Activated CD8-positive, alpha-beta memory T cell treated with anti-CD3 and anti-CD28 coated beads, Interleukin-2, amount 50 U/mL, for 24 hours (primary cell): ENCODE measurements at regions not wholly inside any gene's neighbourhood (a gene's known extent, or its start where the extent isn't known, plus 50 kb on each side); places are given as distances from the start of the nearest gene placed in this dataset.

Experiments
- DNase-seq: peaks from one replicate; pipeline ENCODE4 v3.0.0-alpha.2; 2020; ENCODE audit errors: extremely low read depth

DNA sequence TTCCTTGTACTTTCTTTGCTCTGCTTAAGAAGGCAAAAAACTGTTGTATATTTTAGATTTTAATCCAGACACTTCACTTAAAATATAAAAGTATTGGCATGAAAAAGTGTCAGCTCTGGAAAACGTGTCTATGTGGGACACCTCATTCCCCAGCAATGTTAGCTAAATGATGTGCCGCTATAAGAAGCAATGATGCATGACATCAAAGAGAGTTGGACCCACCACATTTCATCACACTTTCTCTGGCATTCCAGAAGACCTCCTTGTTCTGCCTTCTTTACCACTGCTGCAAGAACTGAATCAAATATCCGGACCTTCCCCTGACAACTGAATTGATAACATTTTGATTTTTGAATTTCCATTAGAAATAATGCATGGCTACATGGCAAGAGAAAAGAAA is 242.4 kb upstream of the TANK start:
- no peak for DNase-seq

DNA sequence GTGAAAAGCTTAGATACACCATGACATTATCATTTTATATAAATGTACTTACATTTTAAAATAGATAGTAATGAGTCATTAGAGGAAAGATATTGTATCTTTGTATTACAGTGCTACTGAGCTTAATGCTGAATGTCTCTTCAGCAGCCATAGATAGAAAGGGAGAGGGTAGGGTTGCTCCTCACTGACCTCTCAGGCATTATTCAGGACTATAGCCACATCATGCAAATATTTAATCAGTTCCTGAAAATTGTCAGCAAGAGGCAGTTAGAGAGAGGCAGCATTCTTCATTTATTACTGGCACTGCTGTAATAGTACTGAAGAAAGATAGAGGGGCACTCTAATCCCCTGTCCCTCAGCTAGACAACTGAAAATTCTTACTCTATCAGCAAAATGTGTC is 242.0 kb upstream of the TANK start:
- DNase-seq: no peak

DNA sequence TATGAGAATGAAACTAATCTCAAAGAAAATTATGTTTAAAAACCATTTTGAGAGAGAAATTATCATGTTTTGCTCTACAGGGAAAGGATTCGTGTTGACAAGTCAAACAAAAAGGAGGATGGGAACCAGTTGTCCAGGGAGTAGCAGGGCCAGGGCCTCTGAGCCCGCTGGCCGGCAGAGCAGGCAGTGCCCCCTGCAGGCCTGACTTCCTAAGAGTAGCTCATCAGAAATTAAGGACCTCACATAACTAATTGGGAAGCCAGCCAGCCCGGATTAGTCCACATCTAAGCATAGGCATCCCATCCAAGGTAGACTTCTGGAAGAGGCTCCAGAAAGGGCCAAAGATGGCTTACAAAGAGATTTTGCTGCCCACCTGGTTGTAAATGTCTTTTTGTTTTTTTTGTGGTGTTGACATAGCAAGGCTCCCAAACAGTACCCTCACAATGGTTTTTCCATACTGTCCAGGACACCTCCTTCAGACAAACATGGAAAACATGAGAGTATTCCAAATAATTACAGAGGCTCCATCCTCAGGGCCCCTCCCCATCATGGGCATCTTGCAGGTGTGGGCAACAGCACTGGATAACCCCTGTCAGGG is 241.2 kb upstream of the TANK start:
- no peak for DNase-seq

DNA sequence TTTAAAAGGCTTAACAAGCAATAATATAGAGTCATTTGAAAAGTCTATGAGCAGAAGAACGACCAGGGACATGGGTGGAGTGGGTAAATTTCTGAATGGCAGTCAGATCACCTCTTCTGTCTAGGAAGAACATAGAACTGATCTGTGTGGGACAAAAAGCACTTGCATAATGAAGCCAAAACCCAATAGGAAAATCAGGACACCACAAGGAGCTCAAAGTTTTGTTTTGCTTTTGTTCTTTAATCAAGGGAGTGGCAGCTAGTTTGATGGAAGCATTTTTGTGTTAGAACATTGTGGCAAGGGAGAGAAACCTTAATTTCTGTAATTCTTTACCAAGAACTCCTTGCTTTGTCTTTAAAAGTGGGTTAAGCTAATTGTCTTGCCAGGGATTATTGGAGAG is 240.2 kb upstream of the TANK start:
- no peak for DNase-seq

- DNase-seq: no peak
Measured at GRCh38 chr2:160920791-160921303, 239.4 kb upstream of the TANK start.

DNA sequence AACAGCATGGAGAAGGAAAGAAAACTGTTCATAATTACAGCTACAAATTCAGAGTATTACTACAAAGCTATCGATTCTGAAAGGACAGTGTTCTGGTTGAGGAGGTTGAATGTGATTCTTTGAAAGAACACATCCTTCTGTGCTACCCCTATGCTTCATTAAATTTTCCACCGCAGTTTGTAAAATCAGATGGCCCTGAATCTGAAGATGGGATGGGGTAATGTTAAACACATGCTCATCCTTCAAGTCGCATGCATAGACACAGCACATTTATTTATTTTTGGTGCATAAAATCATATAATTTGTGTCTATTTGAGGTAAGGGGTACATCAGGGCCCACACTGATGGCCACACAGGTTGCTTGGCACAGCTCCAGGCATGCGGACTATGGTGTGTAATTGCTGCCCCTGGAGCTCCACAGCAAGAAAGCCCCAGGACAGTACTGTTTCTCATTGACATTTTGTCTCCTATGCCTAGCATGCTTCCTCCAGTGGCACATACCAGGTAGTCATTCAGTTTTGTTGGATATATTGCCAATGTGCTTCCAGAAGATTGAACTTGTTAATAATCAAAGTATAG is 238.8 kb upstream of the TANK start:
- DNase-seq: no peak

DNA sequence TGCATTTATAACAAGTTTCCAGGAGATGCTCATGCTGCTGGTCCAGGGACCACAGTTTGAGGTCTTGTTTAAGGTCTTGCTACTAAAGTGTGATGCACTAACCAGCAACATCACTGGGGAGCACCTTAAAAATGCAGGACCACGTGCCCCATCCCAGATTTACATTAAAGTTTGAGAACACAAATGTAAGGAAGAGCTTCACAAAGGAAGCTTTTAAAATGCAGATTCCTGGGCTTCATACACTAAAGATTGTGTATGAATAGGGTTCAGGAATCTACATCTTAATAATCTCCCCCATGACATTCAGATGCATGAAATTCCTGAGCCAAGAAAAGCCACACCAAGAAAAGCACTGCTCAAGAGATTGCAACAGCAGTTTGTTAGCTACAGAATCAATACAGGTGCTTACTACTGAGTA is 235.3 kb upstream of the TANK start:
- no peak for DNase-seq

DNA sequence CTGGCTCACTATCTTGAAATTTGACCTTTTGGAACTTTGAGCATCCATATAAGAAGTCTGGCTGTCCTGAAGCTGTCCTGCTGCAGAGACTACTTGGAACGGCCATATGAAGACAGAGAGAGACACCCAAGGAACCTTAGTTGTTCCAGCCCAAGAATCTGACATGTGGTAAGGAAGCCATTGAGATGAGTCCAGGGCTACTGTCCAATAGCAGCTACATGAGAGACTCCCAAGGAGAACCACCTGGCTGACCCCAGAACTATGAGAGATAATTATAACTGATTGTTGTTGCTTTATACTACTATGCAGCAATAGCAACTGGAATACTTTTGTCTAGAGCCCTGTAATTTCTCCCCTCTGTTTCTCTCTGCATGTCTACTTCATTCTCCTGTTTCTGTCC is 234.3 kb upstream of the TANK start:
- DNase-seq: no peak

- DNase-seq: no peak
Measured at GRCh38 chr2:160927324-160927723, 232.9 kb upstream of the TANK start.

DNA sequence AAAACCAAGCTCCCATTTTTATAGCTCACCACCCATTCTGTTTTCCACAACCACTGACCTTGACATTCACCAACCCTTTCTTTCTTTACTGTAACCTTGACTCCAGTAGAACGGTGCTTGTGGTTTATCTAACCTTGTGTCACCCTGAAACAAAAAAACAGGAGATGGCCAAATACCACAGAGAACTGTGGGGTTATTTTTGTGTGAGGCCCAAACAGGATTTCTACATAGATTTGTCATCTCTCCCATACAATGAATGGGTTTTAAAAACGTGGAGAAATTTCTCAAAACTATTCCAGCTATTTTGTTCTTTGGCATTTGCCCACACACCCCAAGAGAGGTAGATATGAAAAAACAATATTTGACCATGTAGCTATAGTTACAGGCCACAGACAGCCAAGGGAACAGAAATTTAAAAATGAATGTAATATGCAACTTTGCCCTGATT is 231.3 kb upstream of the TANK start:
- no peak for DNase-seq

- no peak for DNase-seq
Measured at GRCh38 chr2:160931531-160931930, 228.7 kb upstream of the TANK start.

DNA sequence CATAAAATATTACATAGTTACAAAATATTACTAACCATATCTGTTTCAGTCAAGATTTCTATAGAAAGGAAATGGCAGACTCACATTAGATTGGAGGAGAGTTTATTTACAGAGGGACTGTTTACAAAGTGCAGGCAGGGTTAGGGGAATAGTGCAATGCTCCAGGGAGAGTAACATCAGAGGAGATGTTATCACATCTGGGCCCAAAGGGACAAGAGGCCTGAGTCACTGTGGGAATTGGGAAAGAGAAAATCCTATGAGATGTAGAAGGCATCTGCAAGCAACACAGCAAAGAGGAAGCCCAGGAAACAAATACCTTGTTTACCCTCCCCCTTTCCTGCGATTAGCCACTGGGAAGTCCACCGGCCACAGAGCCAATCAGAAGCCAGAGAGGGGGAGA is 227.3 kb upstream of the TANK start:
- no peak for DNase-seq

- no peak for DNase-seq
Measured at GRCh38 chr2:160934263-160934662, 226.0 kb upstream of the TANK start.

GRCh38 chr2:160934991-160935390 is 225.2 kb upstream of the TANK start:
- no peak for DNase-seq

GRCh38 chr2:160936044-160936806 is 224.0 kb upstream of the TANK start:
- DNase-seq: no peak

DNA sequence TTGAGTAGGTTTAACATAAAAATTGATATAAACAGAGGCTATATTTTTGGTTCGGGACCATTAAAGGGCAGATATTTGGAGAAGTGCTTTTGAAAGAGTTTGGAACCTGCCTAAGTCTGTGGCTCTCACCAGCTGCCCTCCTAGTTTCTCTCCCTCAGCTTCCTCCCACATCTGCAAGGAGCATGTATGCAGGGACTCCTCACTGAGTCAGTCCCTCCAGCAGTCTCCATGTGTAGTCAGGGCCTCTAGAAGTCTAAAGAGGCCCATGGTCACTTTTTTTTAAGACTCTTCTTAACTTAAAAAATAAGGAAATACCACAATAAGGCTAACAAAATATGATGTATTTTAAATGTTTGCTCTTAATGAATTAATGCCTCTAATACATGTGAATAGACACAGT is 220.0 kb upstream of the TANK start:
- DNase-seq: no peak

DNA sequence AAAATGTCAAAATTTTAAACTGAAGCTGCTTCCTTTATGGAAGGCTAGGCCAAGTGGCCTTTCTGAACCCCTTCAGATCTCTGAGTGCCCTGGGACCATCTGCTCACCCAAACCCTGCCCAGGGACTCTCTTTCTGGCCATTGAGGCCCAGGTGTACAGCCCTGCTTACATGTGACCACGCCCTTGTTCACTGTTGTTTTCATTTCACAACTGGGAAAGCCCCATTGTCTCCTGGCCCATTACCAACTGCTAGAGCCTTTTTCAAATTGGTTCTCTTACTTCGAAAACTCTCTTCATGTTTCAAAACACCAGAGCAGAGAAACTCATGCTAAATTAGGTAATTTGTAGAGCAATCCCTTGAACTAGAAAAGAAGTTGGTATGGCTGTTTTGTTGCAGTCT is 219.5 kb upstream of the TANK start:
- no peak for DNase-seq

DNA sequence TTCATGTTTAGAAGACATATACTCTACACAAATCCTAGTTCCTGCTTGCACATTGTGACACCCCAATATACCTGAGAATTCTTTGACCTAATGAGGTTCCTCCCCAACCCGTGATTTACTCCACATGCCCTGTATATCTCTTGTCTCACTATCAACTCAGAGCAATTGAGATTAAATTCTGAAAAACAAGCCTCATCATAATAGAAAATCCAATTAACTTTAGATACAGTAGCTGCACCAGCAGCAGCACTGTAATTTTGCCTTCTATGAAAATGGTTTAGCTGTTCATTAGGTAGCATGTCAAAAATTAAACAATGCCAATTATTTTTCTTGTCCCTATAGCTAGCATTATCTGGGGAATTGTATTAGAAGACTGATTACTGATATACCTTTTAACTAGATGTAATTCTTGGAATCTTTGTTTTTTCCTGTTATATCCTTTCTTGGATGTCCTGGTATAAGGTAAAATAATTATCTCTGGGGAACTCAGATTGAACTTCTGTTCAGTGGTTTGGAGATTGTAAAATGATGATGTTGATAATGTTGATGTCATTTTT is 218.9 kb upstream of the TANK start:
- no peak for DNase-seq

- no peak for DNase-seq
Measured at GRCh38 chr2:160942476-160943142, 217.6 kb upstream of the TANK start.

DNA sequence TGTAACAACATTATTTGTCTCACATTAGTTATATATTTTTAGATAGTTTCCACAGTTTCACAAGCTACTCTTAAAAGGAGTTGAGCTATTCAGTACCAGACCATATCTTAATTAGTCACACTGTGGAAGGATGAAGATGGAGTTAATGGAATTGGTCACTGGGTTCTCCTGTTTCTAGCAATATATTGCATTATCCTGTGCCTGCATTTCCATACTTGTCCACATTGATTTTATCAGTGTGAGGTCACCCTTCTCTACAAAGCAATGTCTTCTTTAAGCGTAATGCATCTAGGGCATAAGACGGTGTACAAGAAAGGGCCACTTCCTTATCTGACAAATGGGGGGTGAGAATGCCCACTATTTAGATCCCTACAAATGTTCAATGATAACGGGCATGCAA is 216.8 kb upstream of the TANK start:
- DNase-seq: no peak

DNA sequence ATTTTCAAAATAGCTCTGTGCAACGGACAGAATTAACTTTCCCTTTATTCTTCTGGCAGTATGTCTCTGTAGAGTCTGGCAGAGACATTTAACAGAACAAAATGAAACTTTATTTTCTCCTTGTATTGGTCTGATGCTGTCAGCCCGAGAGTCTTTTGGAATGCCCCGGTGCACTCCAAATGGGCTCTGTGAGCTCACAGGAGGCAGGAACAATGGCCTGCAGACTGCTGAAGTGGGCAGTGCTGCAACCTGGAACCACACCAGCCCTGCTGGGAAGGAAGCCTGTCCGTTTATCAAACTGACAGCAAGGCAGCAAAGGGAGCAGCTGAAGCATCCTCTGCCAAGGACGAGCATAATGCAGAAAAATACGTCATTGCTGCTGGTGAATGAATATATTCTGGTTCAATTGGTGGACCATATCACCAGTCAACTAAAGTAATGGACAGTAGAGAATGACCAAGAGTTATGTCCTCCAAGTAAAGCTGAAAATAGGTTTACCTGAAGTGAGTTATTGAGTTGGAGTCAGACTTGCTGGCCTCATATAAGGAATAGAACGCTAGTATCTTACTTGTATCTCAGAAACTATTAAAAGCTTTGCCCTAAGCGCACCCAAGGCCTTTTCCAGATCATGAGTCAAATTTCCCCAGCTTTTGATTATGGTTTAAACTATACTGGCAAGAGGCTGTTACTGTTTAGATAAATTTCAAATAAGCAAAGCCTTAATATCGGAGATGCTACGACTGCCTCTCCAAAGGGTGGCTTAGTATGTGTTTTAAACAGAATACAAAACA is 207.6 kb upstream of the TANK start:
- DNase-seq: no peak
